Stomach (tissue), 8 donors: ENCODE measurements at regions not wholly inside any gene's neighbourhood (a gene's known extent, or its start where the extent isn't known, plus 50 kb on each side); places are given as distances from the start of the nearest gene placed in this dataset.

Experiments
- DNase-seq, 2 donors: peaks; one replicate each; pipeline versions ENCODE4 v3.0.0 to v3.0.0-alpha.2; 2013 to 2019
- H3K27ac ChIP-seq, 5 donors: fragments of 200-600 bp in 4 of 5; sonication (generic) in 4 of 5; one replicate each; pipeline ENCODE4 v1.5.1; 2013 to 2019; ENCODE audit warnings: mild to moderate bottlenecking in 1 of 5, moderate library complexity in 1 of 5
- H3K27me3 ChIP-seq, 3 donors: fragments of 200-600 bp; sonication (generic); one replicate each; pipeline ENCODE4 v1.5.1; 2017 to 2019; ENCODE audit warnings: mixed run types in 1 of 3
- H3K36me3 ChIP-seq, 4 donors: fragments of 200-600 bp; sonication (generic); 1 replicate in 3 of 4; 2 replicates in 1 of 4; pipeline ENCODE4 v1.5.1; 2016 to 2019
- H3K4me1 ChIP-seq, 4 donors: fragments of 200-600 bp; sonication (generic); one replicate each; pipeline ENCODE4 v1.5.1; 2016 to 2019
- H3K4me3 ChIP-seq, 4 donors: fragments of 200-600 bp; sonication (generic) in 3 of 4; one replicate each; pipeline ENCODE4 v1.5.1; 2016 to 2019; ENCODE audit warnings: mild to moderate bottlenecking in 1 of 4
- H3K9me3 ChIP-seq, 4 donors: fragments of 200-600 bp; sonication (generic); one replicate each; pipeline ENCODE4 v1.5.1; 2016 to 2019
- CTCF ChIP-seq, 7 experiments: fragments of 450-650 bp in 4 of 7; fragments of 200-600 bp in 3 of 7; sonication (generic) in 3 of 7; IDR thresholded peaks; one replicate each; pipeline ENCODE4 v1.5.1; 2016 to 2019; ENCODE audit warnings: antibody characterized with exemption in 7 of 7, control low read depth in 2 of 7, mild to moderate bottlenecking in 1 of 7
- EP300 ChIP-seq: sonication (generic); formaldehyde crosslinking; IDR thresholded peaks from one replicate; pipeline ENCODE4 v1.6.1; 2017; ENCODE audit warnings: antibody characterized with exemption
- POLR2A ChIP-seq, 4 donors: fragments of 450-650 bp; IDR thresholded peaks; one replicate each; pipeline ENCODE4 v1.6.1; 2016; ENCODE audit warnings: antibody characterized with exemption in 4 of 4, control low read depth in 2 of 4, mild to moderate bottlenecking in 1 of 4, moderate library complexity in 1 of 4
- POLR2AphosphoS5 ChIP-seq, 3 donors: sonication (generic); formaldehyde crosslinking; IDR thresholded peaks; one replicate each; pipeline ENCODE4 v1.6.1; 2016; ENCODE audit warnings: antibody characterized with exemption in 3 of 3
- WGBS, 5 donors: extraction: QIAGEN DNeasy Blood & Tissue Kit in 3 of 5; methylation state at CpG; one replicate each; pipeline versions ENCODE4 v1.1.5 to v1.1.7; 2013 to 2018; 5-methylcytosine and 5-hydroxymethylcytosine counted together
- intact Hi-C: fragments of 100-400 bp; cut with DNase I; formaldehyde crosslinking; loops from one replicate; pipeline ENCODE4 v1.15.1; 2023; ENCODE audit warnings: low total_unique reads
- donor health status: healthy with polysubstance abuse.
- donor health status: Bipolar disorder and iron deficiency.
- donor health status: healthy.

DNA sequence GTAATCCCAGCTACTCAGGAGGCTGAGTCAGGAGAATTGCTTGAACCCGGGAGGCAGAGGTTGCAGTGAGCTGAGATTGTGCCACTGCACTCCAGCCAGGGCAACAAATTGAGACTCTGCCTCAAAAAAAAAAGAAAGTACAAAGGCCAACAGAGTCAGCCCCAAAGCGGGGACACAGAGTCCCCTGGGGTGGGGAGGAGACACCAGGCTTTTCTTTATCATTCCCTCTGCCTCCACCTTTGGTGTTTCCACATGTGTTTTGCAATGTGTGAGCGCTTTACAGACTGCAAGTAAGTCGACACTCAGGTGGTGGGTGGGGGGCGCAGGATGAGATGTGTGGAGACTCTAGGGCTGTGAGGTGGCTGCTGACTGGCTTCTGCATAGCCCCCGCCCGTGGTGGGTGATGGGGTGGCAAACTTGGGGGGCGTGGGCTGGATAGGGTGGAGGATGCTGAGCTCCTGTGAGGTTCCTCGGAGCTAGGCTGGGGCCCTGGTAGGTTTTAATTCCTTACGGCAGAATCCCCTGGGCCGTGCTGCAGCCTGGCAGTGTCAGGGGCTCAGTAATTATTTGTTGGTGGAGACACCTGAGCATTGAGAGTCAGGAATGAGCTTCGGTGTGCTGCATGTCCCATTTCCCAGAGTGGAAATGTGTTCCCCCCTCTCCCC is 177.2 kb downstream of the CTTN start:
- Histone ChIP-seq H3K4me1 (no peaks in the 10 kb centered on the region), H3K27ac (no peak overlapping the region), H3K9me3 (no peaks in the 10 kb centered on the region), H3K27me3 (no peaks in the 10 kb centered on the region), H3K4me3 (no peak overlapping the region), H3K36me3 (no peaks in the 10 kb centered on the region)
- no peak for DNase-seq
- WGBS, 5 donors, result 83 to 90% (median 87%) methylated on average over 9 to 12 of the region's 12 CpGs
- intact Hi-C loops, result no loop called here
- no peak for TF ChIP-seq EP300
- no peak for TF ChIP-seq POLR2A (IDR thresholded peaks at IDR 0.05)
- TF ChIP-seq POLR2AphosphoS5 (IDR thresholded peaks at IDR 0.05), result no peak
- TF ChIP-seq CTCF (IDR thresholded peaks at IDR 0.05), result no peak

DNA sequence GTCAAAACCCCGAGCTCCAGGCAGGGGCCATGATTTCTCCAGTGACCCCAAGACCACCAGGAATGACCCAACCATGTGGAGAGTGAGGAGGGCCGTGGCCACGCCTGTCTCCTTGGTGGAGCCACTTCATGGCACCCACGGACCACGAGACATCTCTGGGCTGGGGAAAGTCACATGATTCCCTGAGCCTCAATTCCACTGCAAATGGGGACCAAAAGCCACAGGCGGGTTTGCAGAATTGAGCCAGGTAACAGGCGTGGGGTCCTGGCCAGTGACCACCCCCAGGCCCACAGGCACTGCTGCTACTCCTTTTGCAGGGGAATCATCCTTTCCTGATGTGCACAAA is 178.9 kb downstream of the CTTN start:
- TF ChIP-seq POLR2AphosphoS5 (IDR thresholded peaks at IDR 0.05), result no peak
- no peak for TF ChIP-seq EP300
- no peak for TF ChIP-seq CTCF (IDR thresholded peaks at IDR 0.05)
- WGBS, 5 donors, result 77 to 94% (median 87%) methylated on average over 6 to 7 of the region's 7 CpGs
- no peak for DNase-seq

GRCh38 chr11:70577948-70578347 is 179.6 kb downstream of the CTTN start:
- H3K4me1 ChIP-seq, result no peaks in the 10 kb centered on the region
- WGBS, 5 donors, result 64 to 87% (median 83%) methylated on average over 8 to 14 of the region's 14 CpGs
- no peak overlapping the region for H3K27ac ChIP-seq
- H3K27me3 ChIP-seq, result no peaks in the 10 kb centered on the region
- H3K36me3 ChIP-seq, result no peaks in the 10 kb centered on the region
- TF ChIP-seq POLR2A (IDR thresholded peaks at IDR 0.05), result no peak
- TF ChIP-seq EP300, result no peak
- TF ChIP-seq CTCF (IDR thresholded peaks at IDR 0.05), result no peak
- TF ChIP-seq POLR2AphosphoS5 (IDR thresholded peaks at IDR 0.05), result no peak
- no peak for DNase-seq
- no peak overlapping the region for H3K4me3 ChIP-seq
- intact Hi-C loops, result no loop called here
- no peaks in the 10 kb centered on the region for H3K9me3 ChIP-seq

More for the DNA sequence above, 178.9 kb downstream of the CTTN start:
- no peaks in the 10 kb centered on the region for H3K4me1 ChIP-seq
- H3K9me3 ChIP-seq, result no peaks in the 10 kb centered on the region
- no peak overlapping the region for H3K27ac ChIP-seq
- H3K36me3 ChIP-seq, result no peaks in the 10 kb centered on the region
- H3K4me3 ChIP-seq, result no peak overlapping the region
- intact Hi-C loops, result no loop called here
- no peaks in the 10 kb centered on the region for H3K27me3 ChIP-seq

GRCh38 chr11:70578371-70578770 is 180.0 kb downstream of the CTTN start:
- no peaks in the 10 kb centered on the region for H3K9me3 ChIP-seq
- H3K36me3 ChIP-seq, result no peaks in the 10 kb centered on the region
- no peak for DNase-seq
- no peak for TF ChIP-seq CTCF (IDR thresholded peaks at IDR 0.05)
- no peak for TF ChIP-seq POLR2AphosphoS5 (IDR thresholded peaks at IDR 0.05)
- TF ChIP-seq EP300, result no peak
- no peak for TF ChIP-seq POLR2A (IDR thresholded peaks at IDR 0.05)
- no peaks in the 10 kb centered on the region for H3K27me3 ChIP-seq
- 86 to 94% (median 91%) methylated on average over 12 to 14 of the region's 14 CpGs for WGBS, 5 donors
- H3K4me3 ChIP-seq, result no peak overlapping the region
- H3K27ac ChIP-seq, result no peak overlapping the region
- intact Hi-C loops, result no loop called here
- no peaks in the 10 kb centered on the region for H3K4me1 ChIP-seq
